EL (cell line): ENCODE measurements at regions not wholly inside any gene's neighbourhood (a gene's known extent, or its start where the extent isn't known, plus 50 kb on each side); places are given as distances from the start of the nearest gene placed in this dataset.
"Not testable (repeated sequence)": the region's sequence is repeated elsewhere in the genome, so short reads cannot be mapped to it uniquely, and the experiment has no call there.

Experiments used
- DNase-seq: peaks from one replicate; pipeline ENCODE4 v3.0.0-alpha.2; 2016

GRCh38 chr12:91651728-91652127, 469.1 kb upstream of the DCN start:
- DNase-seq = no peak

DNA sequence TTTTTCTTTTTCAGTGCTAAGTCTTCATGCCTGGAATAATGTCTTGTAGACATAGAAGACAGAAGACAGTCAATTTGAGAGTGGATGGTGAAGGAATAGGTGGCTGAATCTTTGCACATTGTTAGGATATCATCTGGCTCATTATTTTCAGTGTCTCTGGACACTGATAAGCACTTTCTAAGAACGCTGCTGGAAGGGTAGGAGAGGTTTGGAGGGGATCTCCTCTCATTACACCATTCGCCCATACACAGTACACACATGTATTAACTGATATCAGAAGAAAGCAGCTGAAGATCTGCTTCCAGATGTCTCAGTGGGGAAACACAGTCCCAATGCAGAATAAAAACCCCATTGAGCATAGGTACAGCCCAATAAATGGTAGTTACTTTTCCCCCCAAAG, 461.1 kb upstream of the DCN start:
- DNase-seq = no peak

- DNase-seq = no peak
These were observed 457.4 kb upstream of the DCN start for GRCh38 chr12:91640021-91640420.

DNA sequence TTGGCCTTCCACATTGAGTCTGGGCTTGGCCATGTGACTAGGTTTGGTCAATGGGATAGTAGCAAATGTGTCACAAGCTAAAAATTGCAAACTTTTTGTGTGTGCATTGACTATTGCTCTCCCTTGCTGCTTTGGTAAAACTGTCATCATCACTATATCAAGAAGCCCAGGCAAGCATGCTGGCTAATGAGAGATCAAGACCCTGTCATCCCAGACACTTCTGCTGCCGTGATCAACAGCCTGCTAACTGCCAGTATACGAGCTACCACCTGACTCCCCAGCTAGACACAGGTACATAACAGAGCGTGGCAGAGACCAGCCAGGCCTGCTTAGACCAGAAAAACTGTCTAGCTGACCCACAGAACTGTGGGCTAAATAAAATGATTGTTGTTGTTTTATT, 456.7 kb upstream of the DCN start:
- no peak for DNase-seq

- no peak for DNase-seq
These were observed 455.4 kb upstream of the DCN start for GRCh38 chr12:91637789-91638624.

GRCh38 chr12:91636721-91637120, 454.1 kb upstream of the DCN start:
- DNase-seq = no peak

- DNase-seq = not testable (repeated sequence)
These were observed 451.7 kb upstream of the DCN start for GRCh38 chr12:91634386-91634713.

DNA sequence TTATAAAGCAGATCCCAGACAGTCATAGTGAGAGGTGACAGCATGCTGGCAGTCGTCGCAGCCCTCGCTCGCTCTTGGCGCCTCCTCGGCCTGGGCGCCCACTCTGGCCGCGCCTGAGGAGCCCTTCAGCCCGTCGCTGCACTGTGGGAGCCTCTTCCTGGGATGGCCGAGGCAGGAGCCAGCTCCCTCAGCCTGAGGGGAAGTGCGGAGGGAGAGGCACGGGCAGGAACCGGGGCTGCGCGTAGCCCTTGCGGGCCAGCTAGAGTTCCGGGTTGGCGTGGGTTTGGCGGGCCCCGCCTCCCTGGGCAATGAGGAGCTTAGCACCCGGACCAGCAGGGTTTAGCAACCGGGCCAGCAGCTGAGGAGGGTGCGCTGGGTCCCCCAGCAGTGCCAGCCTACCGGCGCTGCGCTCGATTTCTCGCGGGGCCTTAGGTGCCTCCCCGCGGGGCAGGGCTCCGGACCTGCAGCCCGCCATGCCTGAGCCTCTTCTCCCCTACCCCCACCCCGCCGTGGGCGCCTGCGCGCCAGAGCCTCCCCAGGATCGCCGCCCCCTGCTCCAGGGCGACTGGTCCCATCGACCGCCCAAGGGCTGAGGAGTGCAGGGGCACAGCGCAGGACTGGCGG, 451.2 kb upstream of the DCN start:
- DNase-seq = no peak

- no peak for DNase-seq
These were observed 450.6 kb upstream of the DCN start for GRCh38 chr12:91633206-91633605.

DNA sequence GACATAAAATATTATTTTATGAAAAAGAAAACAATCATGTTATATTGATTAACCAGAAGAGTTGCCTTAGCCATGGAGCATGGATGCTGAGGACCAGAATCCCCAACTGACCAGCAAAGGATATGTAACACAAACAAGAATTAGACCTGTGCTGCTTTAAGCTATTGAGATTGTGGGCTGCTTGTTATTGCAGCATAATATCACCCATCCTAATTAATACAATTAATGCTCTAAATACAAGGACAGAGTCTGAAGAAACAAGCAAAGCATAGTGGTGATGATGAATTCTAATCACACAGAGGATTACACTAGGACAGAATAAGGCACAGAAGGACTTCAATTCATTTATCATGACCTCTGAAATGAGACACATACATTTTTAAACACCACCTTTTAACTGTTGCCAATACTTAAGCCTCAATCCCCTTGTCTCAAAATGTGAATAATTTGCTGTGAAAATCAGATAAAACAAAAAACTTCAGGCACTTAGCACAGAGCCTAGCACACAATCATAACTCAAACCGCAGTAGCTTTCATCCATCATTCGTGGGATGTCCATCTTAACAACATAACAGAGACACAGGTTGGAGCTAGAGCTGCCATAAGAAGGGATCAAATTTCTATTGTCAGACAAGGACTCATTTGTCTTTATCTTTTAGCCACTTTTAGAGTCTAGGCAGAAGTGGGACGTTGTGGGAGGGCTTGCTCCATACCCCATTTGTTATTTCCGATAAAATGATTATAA, 449.6 kb upstream of the DCN start:
- DNase-seq = no peak

- no peak for DNase-seq
These were observed 448.1 kb upstream of the DCN start for GRCh38 chr12:91630596-91631293.

DNA sequence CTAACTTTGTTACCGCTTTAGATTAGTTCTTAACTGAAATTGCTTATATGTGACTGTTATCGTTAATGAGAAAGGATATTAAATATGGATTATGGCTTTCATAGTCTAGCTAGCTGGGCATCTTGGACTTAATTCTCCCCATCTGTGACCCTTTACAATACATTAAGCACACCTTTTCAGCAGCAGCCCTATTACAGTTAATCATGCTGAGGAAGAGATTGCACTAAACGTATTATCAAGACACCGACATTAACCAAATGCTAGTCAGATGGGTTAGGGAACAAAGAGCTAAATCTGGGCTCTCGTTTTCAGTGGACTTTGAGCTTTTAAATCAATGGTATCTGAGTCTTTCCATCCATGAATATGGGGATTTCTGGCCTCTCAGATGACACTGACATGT, 447.5 kb upstream of the DCN start:
- DNase-seq = no peak

DNA sequence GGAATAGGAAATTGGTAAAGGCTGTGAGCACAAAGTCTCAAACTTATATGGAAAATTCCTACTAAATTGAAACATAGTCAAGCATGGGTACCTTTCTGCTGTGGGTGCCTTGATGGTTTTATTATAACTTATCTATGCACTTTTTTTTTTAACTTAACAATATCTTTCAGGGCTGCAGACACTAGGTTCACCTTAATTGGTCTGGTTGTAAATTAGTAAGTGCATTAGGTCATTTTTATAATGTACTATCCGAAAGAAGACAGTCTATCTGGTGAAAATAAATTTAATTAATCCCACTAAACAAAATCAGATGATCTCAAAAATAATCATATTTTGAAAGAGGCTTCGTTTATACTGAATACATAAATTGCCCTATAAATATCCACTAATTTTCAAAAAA, 446.8 kb upstream of the DCN start:
- DNase-seq = no peak

DNA sequence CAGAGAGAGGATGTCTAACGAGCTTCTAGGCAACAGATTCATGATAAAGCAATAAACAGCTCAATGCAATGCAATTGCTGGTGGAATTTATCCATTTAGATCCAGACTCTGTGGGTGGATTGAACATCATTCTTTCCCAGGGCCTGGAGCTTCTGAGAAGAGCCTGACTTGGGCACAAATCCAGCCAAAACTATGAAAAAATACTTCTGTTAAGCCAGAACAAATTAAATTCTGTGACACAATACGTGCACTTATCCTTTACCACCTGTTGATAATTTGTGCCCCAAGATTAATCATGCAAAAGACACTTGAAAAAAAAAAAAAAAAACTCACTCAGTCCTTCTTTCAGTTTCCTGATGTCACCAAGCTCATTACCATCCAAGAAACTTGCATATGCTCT, 446.0 kb upstream of the DCN start:
- no peak for DNase-seq

GRCh38 chr12:91627225-91627624, 444.6 kb upstream of the DCN start:
- DNase-seq = no peak

DNA sequence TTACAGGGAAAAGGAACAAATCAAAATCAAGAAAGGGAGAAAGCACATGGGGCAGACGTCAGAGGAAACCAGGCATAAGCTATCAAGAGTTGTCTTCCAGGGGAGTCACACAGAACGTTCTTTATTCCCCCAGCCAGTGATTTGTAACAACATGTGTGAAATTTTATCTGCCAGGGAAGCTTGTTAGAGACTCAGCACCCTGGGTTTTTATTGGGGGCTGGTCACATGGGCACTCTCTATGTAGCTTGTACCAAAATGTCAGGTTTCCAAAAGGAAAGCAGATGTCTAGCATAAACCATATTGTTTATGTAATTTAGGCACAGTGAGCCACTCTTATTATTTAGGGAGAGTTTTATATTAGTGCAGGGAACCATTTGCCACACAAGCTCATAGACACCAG, 440.4 kb upstream of the DCN start:
- no peak for DNase-seq

GRCh38 chr12:91622037-91622436, 439.4 kb upstream of the DCN start:
- DNase-seq = no peak

DNA sequence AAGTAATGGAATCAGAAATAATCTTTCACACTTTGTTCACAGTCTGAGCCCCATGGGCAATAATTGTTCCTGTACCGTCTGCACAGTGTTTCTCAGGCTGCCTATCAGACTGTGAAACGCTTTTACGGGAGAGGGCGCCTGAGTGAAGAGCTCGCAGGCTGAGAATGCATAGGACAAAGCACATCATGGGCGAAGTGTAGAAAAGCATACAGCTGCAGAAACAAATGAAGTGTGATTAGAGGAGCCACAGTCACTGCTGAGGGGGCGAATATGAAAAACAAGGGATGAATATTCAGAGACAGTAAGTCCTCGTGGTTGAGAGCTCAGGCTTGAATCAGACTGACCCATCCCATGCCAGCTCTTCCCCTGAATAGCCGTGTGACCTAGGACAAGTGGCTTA, 438.4 kb upstream of the DCN start:
- DNase-seq = peak; percentile 1

DNA sequence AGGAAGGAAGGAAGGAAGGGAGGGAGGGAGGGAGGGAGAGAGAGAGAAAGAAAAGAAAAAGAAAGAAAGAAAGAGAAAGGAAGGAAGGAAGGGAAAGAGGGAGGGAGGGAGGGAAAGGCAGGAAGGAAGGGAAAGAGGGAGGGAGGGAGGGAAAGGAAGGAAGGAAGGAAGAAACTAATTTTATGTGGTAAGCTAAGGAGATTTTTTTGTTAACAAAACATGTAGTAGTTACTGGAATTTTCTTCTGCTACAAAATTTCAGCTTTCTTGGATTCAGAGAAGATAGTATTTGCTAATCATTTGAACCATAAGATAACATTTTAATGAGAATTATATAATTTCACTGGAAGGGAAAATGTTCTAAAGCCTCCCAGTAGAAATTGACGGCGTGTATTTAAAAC, 437.8 kb upstream of the DCN start:
- no peak for DNase-seq

DNA sequence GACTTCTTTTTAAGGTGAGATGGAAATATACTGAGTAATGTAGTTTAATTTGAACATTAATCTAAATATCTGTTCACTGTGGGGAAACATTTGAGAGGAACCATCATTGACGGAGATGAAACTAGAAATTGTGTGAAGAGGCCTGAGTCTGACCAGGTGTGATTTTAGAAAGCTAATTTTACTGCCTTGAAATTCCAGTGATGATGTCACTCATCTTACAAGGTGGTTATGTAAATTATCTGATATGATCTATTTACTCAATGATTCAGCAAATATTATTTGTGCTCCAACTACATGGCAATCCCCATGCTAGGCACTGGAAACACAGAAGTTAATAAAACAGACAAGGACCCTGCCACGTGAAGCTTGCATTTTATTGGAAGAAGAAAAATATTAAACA, 435.7 kb upstream of the DCN start:
- DNase-seq = no peak

- DNase-seq = no peak
These were observed 435.2 kb upstream of the DCN start for GRCh38 chr12:91617818-91618217.

- no peak for DNase-seq
These were observed 433.8 kb upstream of the DCN start for GRCh38 chr12:91616416-91616815.

- DNase-seq = no peak
These were observed 430.7 kb upstream of the DCN start for GRCh38 chr12:91613223-91613779.
